HEK293 (cell line): ENCODE measurements at regions not wholly inside any gene's neighbourhood (a gene's known extent, or its start where the extent isn't known, plus 50 kb on each side); places are given as distances from the start of the nearest gene placed in this dataset.

ENCODE experiments used
- CTCF ChIA-PET: fragments of 350-600 bp; formaldehyde crosslinking; extraction: SDS; loops from one replicate; lab custom pipeline; 2021; ENCODE audit warnings: antibody characterized with exemption; lab: Yijun Ruan, JAX
- POLR2A ChIA-PET: fragments of 300-600 bp; formaldehyde crosslinking; extraction: SDS; loops from one replicate; lab custom pipeline; 2020; ENCODE audit warnings: antibody characterized with exemption, inconsistent platforms; lab: Yijun Ruan, JAX
- H3K27ac ChIP-seq: fragments of 200-500 bp; sonication (Bioruptor generic); 2 replicates; pipeline ENCODE4 v1.5.1; 2014; ENCODE audit warnings: low read depth, low read length, control low read depth, inconsistent platforms; ENCODE audit errors: extremely low read depth
- H3K36me3 ChIP-seq, 2 experiments: fragments of 200-500 bp in 1 of 2; sonication (Bioruptor generic) in 1 of 2; 1 replicate in 1 of 2; 2 replicates in 1 of 2; pipeline ENCODE4 v1.5.1; 2014 to 2017; ENCODE audit warnings: inconsistent platforms in 2 of 2, low read length in 2 of 2; ENCODE audit not compliant: control insufficient read depth in 2 of 2, insufficient read depth in 1 of 2
- H3K4me1 ChIP-seq: fragments of 200-500 bp; sonication (Bioruptor generic); 2 replicates; pipeline ENCODE4 v1.5.1; 2014; ENCODE audit warnings: mild to moderate bottlenecking, low read length, inconsistent platforms; ENCODE audit not compliant: control insufficient read depth, insufficient read depth
- H3K4me3 ChIP-seq: 2 replicates; pipeline ENCODE4 v1.5.1; 2011; ENCODE audit warnings: low read depth, mild to moderate bottlenecking, control low read depth, low read length, moderate library complexity
- H3K9me3 ChIP-seq: fragments of 200-500 bp; sonication (Bioruptor generic); 2 replicates; pipeline ENCODE4 v1.5.1; 2014; ENCODE audit warnings: low read depth, low read length, inconsistent platforms; ENCODE audit not compliant: control insufficient read depth, insufficient read depth
- KLF1 ChIP-seq: fragments of 450-650 bp; formaldehyde crosslinking; IDR thresholded peaks from 2 replicates; pipeline ENCODE4 v1.5.1; 2016; ENCODE audit warnings: missing biosample characterization, missing genetic modification characterization
- KLF7 ChIP-seq: fragments of 450-650 bp; formaldehyde crosslinking; IDR thresholded peaks from 2 replicates; pipeline ENCODE4 v1.5.1; 2016; ENCODE audit warnings: missing biosample characterization, missing genetic modification characterization, borderline replicate concordance
- YY1 ChIP-seq: fragments of 450-650 bp; formaldehyde crosslinking; IDR thresholded peaks from 2 replicates; pipeline ENCODE4 v1.5.1; 2018; ENCODE audit warnings: missing biosample characterization, missing genetic modification characterization
- YY2 ChIP-seq: fragments of 450-650 bp; formaldehyde crosslinking; IDR thresholded peaks from 2 replicates; pipeline ENCODE4 v1.5.1; 2016; ENCODE audit warnings: missing biosample characterization, missing genetic modification characterization
- ZFHX2 ChIP-seq: fragments of 450-650 bp; formaldehyde crosslinking; conservative IDR thresholded peaks from 2 replicates; pipeline ENCODE4 v1.5.1; 2016; ENCODE audit warnings: missing biosample characterization, missing genetic modification characterization
- ZNF10 ChIP-seq: fragments of 450-650 bp; formaldehyde crosslinking; IDR thresholded peaks from 2 replicates; pipeline ENCODE4 v1.5.1; 2017; ENCODE audit warnings: missing biosample characterization, missing genetic modification characterization
- ZNF138 ChIP-seq: fragments of 450-650 bp; formaldehyde crosslinking; IDR thresholded peaks from 2 replicates; pipeline ENCODE4 v1.5.1; 2016; ENCODE audit warnings: missing biosample characterization, missing genetic modification characterization, borderline replicate concordance
- ZNF146 ChIP-seq: fragments of 450-650 bp; formaldehyde crosslinking; IDR thresholded peaks from 2 replicates; pipeline ENCODE4 v1.5.1; 2016; ENCODE audit warnings: missing biosample characterization, missing genetic modification characterization
- ZNF302 ChIP-seq: fragments of 450-650 bp; formaldehyde crosslinking; IDR thresholded peaks from 2 replicates; pipeline ENCODE4 v1.5.1; 2016; ENCODE audit warnings: missing biosample characterization, missing genetic modification characterization, low read depth
- ZNF530 ChIP-seq: fragments of 450-650 bp; formaldehyde crosslinking; IDR thresholded peaks from 2 replicates; pipeline ENCODE4 v1.5.1; 2016; ENCODE audit warnings: low read depth, missing biosample characterization, missing genetic modification characterization
- ZNF555 ChIP-seq: fragments of 450-650 bp; formaldehyde crosslinking; conservative IDR thresholded peaks from 2 replicates; pipeline ENCODE4 v1.5.1; 2017; ENCODE audit warnings: missing biosample characterization, mild to moderate bottlenecking, missing genetic modification characterization, inconsistent platforms
- ZNF560 ChIP-seq: fragments of 450-650 bp; formaldehyde crosslinking; IDR thresholded peaks from 2 replicates; pipeline ENCODE4 v1.5.1; 2017; ENCODE audit warnings: missing biosample characterization, missing genetic modification characterization, borderline replicate concordance
- ZNF596 ChIP-seq: fragments of 450-650 bp; IDR thresholded peaks from 2 replicates; pipeline ENCODE4 v1.5.0; 2018; ENCODE audit warnings: missing biosample characterization, mild to moderate bottlenecking, missing genetic modification characterization, moderate library complexity
- ZNF623 ChIP-seq: fragments of 450-650 bp; formaldehyde crosslinking; IDR thresholded peaks from 2 replicates; pipeline ENCODE4 v1.5.1; 2016; ENCODE audit warnings: missing biosample characterization, missing genetic modification characterization
- ZNF707 ChIP-seq: fragments of 450-650 bp; formaldehyde crosslinking; IDR thresholded peaks from 2 replicates; pipeline ENCODE4 v1.5.1; 2016; ENCODE audit warnings: missing biosample characterization, missing genetic modification characterization
- TF ChIP-seq, protein P1 (sequence below): fragments of 450-650 bp; formaldehyde crosslinking; IDR thresholded peaks from 2 replicates; pipeline ENCODE4 v1.5.1; 2017; ENCODE audit warnings: missing biosample characterization, missing genetic modification characterization
- TF ChIP-seq, protein P2 (sequence below): fragments of 450-650 bp; formaldehyde crosslinking; IDR thresholded peaks from 2 replicates; pipeline ENCODE4 v1.5.1; 2016; ENCODE audit warnings: missing biosample characterization, missing genetic modification characterization
- TF ChIP-seq, protein P3 (sequence below): fragments of 450-650 bp; IDR thresholded peaks from 2 replicates; pipeline ENCODE4 v1.5.1; 2018; ENCODE audit warnings: missing biosample characterization, missing genetic modification characterization
- TF ChIP-seq, protein P4 (sequence below): fragments of 450-650 bp; formaldehyde crosslinking; IDR thresholded peaks from 2 replicates; pipeline ENCODE4 v1.5.1; 2016; ENCODE audit warnings: missing biosample characterization, missing genetic modification characterization
- TF ChIP-seq, protein P5 (sequence below): fragments of 450-650 bp; IDR thresholded peaks from 2 replicates; pipeline ENCODE4 v1.5.1; 2018; ENCODE audit warnings: missing biosample characterization, mild to moderate bottlenecking, missing genetic modification characterization

DNA sequence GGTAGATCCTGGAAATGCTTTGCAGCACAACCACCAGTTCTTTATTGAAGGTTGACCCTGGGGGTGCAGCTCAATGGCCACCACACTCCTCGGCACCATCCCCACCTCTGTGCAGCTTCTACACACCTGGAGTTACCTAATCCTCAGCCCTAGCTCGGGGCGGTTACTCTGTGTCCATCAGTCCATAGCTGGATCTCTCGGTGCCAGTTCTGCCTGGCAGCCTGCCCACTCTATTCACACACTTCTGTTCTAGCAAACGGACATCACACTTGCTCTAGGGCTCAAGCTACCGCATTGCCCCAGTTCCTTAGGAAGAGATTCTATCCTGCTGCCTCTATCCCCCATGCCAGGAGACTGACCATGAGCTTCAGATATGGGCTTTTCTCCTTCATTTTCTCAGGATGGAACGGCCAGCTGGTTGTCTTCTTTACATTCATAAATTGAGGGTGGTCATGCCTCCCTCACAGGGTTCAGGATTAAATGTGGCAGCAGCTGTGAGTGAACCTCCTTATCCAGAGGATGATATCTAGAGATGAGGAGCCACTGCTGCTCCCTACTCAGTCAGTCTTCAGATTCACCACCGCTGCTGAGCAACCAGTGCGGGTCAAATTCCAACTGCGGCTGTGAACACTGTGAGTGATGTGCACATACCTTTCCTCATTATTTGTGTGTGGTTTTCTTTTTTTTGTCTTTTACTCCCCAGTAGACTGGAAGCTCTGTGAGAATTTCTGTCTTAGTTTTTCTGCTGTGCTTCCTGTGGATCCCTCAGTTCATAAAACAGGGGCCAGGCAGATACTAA, 66.9 kb upstream of the TRIB2 start:
- Histone ChIP-seq H3K27ac (no peak overlapping the region), H3K9me3 (no peaks in the 10 kb centered on the region), H3K4me3 (no peak overlapping the region), H3K4me1 (no peaks in the 10 kb centered on the region), H3K36me3 (no peaks in the 10 kb centered on the region)
- ChIA-PET CTCF (no interaction called here), POLR2A (no interaction called here)
- TF ChIP-seq, protein P1, sequence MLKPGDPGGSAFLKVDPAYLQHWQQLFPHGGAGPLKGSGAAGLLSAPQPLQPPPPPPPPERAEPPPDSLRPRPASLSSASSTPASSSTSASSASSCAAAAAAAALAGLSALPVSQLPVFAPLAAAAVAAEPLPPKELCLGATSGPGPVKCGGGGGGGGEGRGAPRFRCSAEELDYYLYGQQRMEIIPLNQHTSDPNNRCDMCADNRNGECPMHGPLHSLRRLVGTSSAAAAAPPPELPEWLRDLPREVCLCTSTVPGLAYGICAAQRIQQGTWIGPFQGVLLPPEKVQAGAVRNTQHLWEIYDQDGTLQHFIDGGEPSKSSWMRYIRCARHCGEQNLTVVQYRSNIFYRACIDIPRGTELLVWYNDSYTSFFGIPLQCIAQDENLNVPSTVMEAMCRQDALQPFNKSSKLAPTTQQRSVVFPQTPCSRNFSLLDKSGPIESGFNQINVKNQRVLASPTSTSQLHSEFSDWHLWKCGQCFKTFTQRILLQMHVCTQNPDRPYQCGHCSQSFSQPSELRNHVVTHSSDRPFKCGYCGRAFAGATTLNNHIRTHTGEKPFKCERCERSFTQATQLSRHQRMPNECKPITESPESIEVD (tag by site-specific recombination) = no peak
- TF ChIP-seq KLF1 (tag by site-specific recombination) = no peak
- TF ChIP-seq ZNF302 (tag by site-specific recombination) = no peak
- TF ChIP-seq ZNF623 = no peak
- TF ChIP-seq YY2 (tag by site-specific recombination) = no peak
- no peak for TF ChIP-seq ZNF530
- TF ChIP-seq ZFHX2 (tag by site-specific recombination) = no peak
- TF ChIP-seq, protein P2, sequence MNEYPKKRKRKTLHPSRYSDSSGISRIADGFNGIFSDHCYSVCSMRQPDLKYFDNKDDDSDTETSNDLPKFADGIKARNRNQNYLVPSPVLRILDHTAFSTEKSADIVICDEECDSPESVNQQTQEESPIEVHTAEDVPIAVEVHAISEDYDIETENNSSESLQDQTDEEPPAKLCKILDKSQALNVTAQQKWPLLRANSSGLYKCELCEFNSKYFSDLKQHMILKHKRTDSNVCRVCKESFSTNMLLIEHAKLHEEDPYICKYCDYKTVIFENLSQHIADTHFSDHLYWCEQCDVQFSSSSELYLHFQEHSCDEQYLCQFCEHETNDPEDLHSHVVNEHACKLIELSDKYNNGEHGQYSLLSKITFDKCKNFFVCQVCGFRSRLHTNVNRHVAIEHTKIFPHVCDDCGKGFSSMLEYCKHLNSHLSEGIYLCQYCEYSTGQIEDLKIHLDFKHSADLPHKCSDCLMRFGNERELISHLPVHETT (tag by site-specific recombination) = no peak
- no peak for TF ChIP-seq KLF7 (tag by site-specific recombination)
- no peak for TF ChIP-seq ZNF146 (tag by site-specific recombination)
- no peak for TF ChIP-seq ZNF707 (tag by site-specific recombination)
- TF ChIP-seq, protein P3, sequence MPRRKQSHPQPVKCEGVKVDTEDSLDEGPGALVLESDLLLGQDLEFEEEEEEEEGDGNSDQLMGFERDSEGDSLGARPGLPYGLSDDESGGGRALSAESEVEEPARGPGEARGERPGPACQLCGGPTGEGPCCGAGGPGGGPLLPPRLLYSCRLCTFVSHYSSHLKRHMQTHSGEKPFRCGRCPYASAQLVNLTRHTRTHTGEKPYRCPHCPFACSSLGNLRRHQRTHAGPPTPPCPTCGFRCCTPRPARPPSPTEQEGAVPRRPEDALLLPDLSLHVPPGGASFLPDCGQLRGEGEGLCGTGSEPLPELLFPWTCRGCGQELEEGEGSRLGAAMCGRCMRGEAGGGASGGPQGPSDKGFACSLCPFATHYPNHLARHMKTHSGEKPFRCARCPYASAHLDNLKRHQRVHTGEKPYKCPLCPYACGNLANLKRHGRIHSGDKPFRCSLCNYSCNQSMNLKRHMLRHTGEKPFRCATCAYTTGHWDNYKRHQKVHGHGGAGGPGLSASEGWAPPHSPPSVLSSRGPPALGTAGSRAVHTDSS (tag by site-specific recombination) = no peak
- no peak for TF ChIP-seq ZNF560
- TF ChIP-seq ZNF10 (tag by site-specific recombination) = no peak
- TF ChIP-seq, protein P4, sequence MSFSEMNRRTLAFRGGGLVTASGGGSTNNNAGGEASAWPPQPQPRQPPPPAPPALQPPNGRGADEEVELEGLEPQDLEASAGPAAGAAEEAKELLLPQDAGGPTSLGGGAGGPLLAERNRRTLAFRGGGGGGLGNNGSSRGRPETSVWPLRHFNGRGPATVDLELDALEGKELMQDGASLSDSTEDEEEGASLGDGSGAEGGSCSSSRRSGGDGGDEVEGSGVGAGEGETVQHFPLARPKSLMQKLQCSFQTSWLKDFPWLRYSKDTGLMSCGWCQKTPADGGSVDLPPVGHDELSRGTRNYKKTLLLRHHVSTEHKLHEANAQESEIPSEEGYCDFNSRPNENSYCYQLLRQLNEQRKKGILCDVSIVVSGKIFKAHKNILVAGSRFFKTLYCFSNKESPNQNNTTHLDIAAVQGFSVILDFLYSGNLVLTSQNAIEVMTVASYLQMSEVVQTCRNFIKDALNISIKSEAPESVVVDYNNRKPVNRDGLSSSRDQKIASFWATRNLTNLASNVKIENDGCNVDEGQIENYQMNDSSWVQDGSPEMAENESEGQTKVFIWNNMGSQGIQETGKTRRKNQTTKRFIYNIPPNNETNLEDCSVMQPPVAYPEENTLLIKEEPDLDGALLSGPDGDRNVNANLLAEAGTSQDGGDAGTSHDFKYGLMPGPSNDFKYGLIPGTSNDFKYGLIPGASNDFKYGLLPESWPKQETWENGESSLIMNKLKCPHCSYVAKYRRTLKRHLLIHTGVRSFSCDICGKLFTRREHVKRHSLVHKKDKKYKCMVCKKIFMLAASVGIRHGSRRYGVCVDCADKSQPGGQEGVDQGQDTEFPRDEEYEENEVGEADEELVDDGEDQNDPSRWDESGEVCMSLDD (tag by site-specific recombination) = no peak

DNA sequence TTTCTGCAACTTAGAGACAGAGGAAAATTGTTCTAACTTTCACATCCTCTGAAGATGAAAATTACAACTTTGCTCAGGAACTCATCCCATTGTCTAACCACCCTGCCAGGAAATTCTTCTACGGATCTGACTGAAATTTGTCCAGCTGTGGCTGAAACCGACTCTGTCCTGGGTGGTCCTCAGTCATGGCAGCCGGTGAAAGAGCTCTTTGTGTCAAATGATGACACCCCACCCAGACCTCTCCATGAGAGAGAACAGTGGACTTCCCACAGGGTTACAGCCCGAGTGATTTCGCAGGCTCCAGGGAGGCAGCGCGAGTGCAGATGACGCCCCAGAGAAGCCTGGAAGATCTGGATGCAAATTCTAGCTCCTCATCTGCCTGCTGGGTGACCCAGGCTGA, 65.1 kb upstream of the TRIB2 start:
- TF ChIP-seq ZNF596 = no peak
- no peak for TF ChIP-seq ZNF138 (tag by site-specific recombination)
- no peak for TF ChIP-seq ZNF555 (tag by site-specific recombination)
- no peak for TF ChIP-seq YY1 (tag by site-specific recombination)
- TF ChIP-seq, protein P5, sequence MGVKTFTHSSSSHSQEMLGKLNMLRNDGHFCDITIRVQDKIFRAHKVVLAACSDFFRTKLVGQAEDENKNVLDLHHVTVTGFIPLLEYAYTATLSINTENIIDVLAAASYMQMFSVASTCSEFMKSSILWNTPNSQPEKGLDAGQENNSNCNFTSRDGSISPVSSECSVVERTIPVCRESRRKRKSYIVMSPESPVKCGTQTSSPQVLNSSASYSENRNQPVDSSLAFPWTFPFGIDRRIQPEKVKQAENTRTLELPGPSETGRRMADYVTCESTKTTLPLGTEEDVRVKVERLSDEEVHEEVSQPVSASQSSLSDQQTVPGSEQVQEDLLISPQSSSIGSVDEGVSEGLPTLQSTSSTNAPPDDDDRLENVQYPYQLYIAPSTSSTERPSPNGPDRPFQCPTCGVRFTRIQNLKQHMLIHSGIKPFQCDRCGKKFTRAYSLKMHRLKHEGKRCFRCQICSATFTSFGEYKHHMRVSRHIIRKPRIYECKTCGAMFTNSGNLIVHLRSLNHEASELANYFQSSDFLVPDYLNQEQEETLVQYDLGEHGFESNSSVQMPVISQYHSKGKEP = no peak
- no peak for TF ChIP-seq ZNF10 (tag by site-specific recombination)
- Histone ChIP-seq H3K9me3 (no peaks in the 10 kb centered on the region), H3K27ac (no peak overlapping the region), H3K4me1 (no peaks in the 10 kb centered on the region), H3K36me3 (no peaks in the 10 kb centered on the region), H3K4me3 (no peak overlapping the region)
- POLR2A ChIA-PET = no interaction called here
- CTCF ChIA-PET = no interaction called here
